Nephron (organoid): ENCODE measurements at regions not wholly inside any gene's neighbourhood (a gene's known extent, or its start where the extent isn't known, plus 50 kb on each side); places are given as distances from the start of the nearest gene placed in this dataset.
"Not testable (repeated sequence)": the region's sequence is repeated elsewhere in the genome, so short reads cannot be mapped to it uniquely, and the experiment has no call there.

Source experiments
- H3K27ac Mint-ChIP-seq, 3 experiments: 2 replicates each; pipeline ENCODE4 v1.8.0; 2020; ENCODE audit warnings: mixed read lengths in 3 of 3, mild to moderate bottlenecking in 2 of 3, moderate library complexity in 1 of 3
- H3K27me3 Mint-ChIP-seq: 2 replicates; pipeline ENCODE4 v1.8.0; 2021; ENCODE audit warnings: low read depth, mild to moderate bottlenecking, moderate library complexity, mixed read lengths
- H3K36me3 Mint-ChIP-seq: 2 replicates; pipeline ENCODE4 v1.8.0; 2020; ENCODE audit warnings: low read depth, mixed read lengths
- H3K4me1 Mint-ChIP-seq: 2 replicates; pipeline ENCODE4 v1.8.0; 2020; ENCODE audit warnings: mixed read lengths
- H3K4me3 Mint-ChIP-seq, 3 experiments: 2 replicates each; pipeline ENCODE4 v1.8.0; 2020; ENCODE audit warnings: mild to moderate bottlenecking in 3 of 3, mixed read lengths in 3 of 3, moderate library complexity in 2 of 3
- H3K9me3 Mint-ChIP-seq: 2 replicates; pipeline ENCODE4 v1.8.0; 2020; ENCODE audit warnings: mixed read lengths
- TF ChIP-seq, protein P1 (sequence below), 3 experiments: fragments of 200-600 bp; sonication (generic); IDR thresholded peaks; one replicate each; pipeline ENCODE4 v1.5.0; 2021; ENCODE audit warnings: antibody characterized with exemption in 3 of 3; ENCODE audit not compliant: unreplicated experiment in 3 of 3

DNA sequence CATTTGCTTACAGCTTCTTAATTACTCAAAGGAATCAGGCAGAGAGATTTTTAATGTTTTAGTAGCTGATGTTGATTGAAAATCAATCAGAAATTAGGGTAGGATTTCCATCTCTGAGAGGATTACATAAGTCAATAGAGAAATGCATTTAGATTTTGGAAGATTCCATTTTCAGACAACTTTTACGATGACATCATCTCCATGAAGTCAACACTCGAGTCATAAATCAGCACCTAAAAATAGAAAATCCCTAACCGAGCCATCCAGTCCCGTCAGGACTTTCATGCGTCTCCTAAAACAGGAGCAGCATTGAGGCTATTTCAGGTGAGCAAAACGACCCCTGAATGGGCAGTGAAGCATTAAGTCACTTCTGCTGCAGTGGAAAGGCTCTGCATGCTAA, 279.7 kb upstream of the RNF32 start:
- peaks cover 9% of the 10 kb centered on the region for H3K27me3 Mint-ChIP-seq
- TF ChIP-seq, protein P1, sequence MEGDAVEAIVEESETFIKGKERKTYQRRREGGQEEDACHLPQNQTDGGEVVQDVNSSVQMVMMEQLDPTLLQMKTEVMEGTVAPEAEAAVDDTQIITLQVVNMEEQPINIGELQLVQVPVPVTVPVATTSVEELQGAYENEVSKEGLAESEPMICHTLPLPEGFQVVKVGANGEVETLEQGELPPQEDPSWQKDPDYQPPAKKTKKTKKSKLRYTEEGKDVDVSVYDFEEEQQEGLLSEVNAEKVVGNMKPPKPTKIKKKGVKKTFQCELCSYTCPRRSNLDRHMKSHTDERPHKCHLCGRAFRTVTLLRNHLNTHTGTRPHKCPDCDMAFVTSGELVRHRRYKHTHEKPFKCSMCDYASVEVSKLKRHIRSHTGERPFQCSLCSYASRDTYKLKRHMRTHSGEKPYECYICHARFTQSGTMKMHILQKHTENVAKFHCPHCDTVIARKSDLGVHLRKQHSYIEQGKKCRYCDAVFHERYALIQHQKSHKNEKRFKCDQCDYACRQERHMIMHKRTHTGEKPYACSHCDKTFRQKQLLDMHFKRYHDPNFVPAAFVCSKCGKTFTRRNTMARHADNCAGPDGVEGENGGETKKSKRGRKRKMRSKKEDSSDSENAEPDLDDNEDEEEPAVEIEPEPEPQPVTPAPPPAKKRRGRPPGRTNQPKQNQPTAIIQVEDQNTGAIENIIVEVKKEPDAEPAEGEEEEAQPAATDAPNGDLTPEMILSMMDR (IDR thresholded peaks at IDR 0.05; ENCODE audit: unreplicated experiment in 3 of 3): no peak
- H3K4me1 Mint-ChIP-seq: no peaks in the 10 kb centered on the region
- no peak overlapping the region for H3K4me3 Mint-ChIP-seq
- H3K9me3 Mint-ChIP-seq: no peaks in the 10 kb centered on the region
- no peak overlapping the region for H3K27ac Mint-ChIP-seq
- H3K36me3 Mint-ChIP-seq: no peaks in the 10 kb centered on the region

DNA sequence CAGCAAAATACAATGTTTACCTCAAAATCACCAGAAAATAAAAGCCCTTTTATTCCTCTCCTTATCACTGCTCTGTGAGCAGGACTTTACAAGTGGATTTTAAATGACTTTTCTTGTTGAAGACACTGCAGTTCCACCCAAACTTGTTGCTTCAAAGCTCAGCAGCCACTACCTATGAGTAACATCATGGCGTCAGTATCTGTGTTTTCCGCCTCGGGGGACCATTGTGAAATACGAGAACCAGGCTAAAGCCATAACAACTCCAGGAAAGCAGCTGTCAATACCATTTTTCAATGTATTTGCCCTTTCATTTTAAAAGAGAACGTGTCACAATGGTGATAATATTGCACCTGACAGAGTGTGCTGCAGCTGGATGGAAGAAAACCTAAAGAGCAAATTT, 284.0 kb upstream of the RNF32 start:
- peaks cover 6% of the 10 kb centered on the region for H3K27me3 Mint-ChIP-seq
- no peak overlapping the region for H3K4me3 Mint-ChIP-seq
- TF ChIP-seq, protein P1 (IDR thresholded peaks at IDR 0.05; ENCODE audit: unreplicated experiment in 3 of 3): no peak
- no peaks in the 10 kb centered on the region for H3K36me3 Mint-ChIP-seq
- H3K9me3 Mint-ChIP-seq: no peaks in the 10 kb centered on the region
- no peaks in the 10 kb centered on the region for H3K4me1 Mint-ChIP-seq
- no peak overlapping the region for H3K27ac Mint-ChIP-seq

DNA sequence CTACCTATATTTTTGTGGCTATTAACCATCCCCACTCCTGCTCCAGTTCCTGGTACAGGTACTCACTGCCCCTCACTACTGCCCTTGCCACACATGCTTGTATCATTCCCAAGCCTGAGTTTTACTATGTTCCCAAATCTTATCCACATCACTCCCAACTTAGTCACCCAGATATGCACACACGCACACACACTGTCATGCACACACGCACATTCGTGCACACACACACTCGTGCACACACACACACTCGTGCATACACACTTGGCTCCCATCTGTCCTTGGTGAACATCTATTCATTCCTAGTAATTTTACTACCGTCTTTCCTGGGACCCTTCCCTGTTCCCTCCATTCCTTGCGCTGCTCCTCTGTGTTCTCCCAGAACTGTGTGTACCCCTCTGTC, 287.2 kb upstream of the RNF32 start:
- no peak overlapping the region for H3K4me3 Mint-ChIP-seq
- H3K27me3 Mint-ChIP-seq: peaks cover 6% of the 10 kb centered on the region
- no peaks in the 10 kb centered on the region for H3K9me3 Mint-ChIP-seq
- no peak overlapping the region for H3K27ac Mint-ChIP-seq
- no peaks in the 10 kb centered on the region for H3K4me1 Mint-ChIP-seq
- no peaks in the 10 kb centered on the region for H3K36me3 Mint-ChIP-seq
- TF ChIP-seq, protein P1 (IDR thresholded peaks at IDR 0.05; ENCODE audit: unreplicated experiment in 3 of 3): no peak

DNA sequence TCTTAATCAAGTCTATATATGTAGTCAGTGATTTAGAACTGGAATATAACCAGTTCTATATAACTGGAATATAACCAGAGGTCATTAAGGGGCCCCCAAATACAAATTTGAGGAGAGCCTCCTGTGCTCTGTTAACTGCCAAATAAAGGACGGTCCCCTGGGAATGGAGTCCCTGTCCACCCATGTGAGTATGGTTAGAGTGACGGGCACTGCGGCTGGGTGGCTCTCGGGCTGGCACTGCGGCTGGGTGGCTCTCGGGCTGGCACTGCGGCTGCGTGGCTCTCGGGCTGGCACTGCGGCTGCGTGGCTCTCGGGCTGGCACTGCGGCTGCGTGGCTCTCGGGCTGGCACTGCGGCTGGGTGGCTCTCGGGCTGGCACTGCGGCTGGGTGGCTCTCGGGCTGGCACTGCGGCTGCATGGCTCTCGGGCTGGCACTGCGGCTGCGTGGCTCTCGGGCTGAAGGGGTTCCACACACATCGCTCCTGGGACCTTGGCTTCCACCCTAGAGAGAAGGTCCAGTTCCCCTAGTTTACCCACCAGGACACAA, 292.8 kb upstream of the RNF32 start:
- H3K4me3 Mint-ChIP-seq: not testable (repeated sequence)

DNA sequence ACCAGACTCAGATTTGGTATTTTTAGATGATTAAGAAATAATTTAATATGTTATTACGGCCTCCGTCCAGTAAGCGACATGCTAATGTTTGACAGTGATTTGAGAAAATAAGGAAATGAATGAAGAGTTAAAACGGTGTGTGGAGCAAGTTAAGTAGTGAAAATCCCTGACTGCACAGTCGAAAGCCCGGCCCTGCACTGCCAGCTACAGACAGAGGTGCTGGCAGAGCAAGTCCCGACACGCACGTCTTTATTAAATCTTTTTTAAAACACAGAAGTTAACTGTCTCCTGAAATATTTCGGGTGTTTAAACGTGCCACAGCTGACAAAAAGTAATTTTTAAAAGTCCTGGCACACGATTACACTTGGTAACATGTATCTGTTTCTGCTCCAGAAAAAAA, 293.4 kb upstream of the RNF32 start:
- H3K4me1 Mint-ChIP-seq: no peaks in the 10 kb centered on the region
- no peaks in the 10 kb centered on the region for H3K9me3 Mint-ChIP-seq
- H3K27ac Mint-ChIP-seq: no peak overlapping the region
- H3K27me3 Mint-ChIP-seq: no peaks in the 10 kb centered on the region
- TF ChIP-seq, protein P1 (IDR thresholded peaks at IDR 0.05; ENCODE audit: unreplicated experiment in 3 of 3): no peak
- H3K4me3 Mint-ChIP-seq: no peak overlapping the region
- H3K36me3 Mint-ChIP-seq: no peaks in the 10 kb centered on the region

More for the DNA sequence above, 292.8 kb upstream of the RNF32 start:
- not testable (repeated sequence) for H3K9me3 Mint-ChIP-seq, H3K36me3 Mint-ChIP-seq, H3K4me1 Mint-ChIP-seq, H3K27ac Mint-ChIP-seq, H3K27me3 Mint-ChIP-seq

DNA sequence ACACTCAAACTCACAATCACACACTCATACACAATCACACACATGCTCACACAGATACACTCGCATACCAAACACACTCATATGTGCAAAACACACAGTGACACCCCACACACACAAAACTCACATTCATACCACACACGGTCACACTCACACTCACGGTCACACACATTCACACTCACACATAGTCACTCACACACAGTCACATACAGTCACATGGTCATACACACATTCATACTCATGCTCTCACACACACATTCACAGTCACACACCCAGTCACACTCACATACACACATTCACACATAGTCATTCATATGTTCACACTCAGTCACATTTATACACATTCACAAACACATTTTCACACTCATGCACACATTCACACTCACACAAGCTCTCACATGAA, 296.0 kb upstream of the RNF32 start:
- TF ChIP-seq, protein P1 (IDR thresholded peaks at IDR 0.05; ENCODE audit: unreplicated experiment in 3 of 3): no peak
- Mint-ChIP-seq H3K4me3 (no peak overlapping the region), H3K4me1 (no peaks in the 10 kb centered on the region), H3K27ac (no peak overlapping the region), H3K36me3 (no peaks in the 10 kb centered on the region), H3K27me3 (no peaks in the 10 kb centered on the region), H3K9me3 (no peaks in the 10 kb centered on the region)
